ENCODE measurements at regions not wholly inside any gene's neighbourhood (a gene's known extent, or its start where the extent isn't known, plus 50 kb on each side); places are given as distances from the start of the nearest gene placed in this dataset.
"Not testable (repeated sequence)": the region's sequence is repeated elsewhere in the genome, so short reads cannot be mapped to it uniquely, and the experiment has no call there.

- Mint-ChIP-seq H3K27me3 (no peaks in the 10 kb centered on the region), H3K4me3 (no peak overlapping the region), H3K4me1 (no peaks in the 10 kb centered on the region), H3K36me3 (ENCODE audit: low read depth) (peaks cover 12% of the 10 kb centered on the region), H3K9me3 (ENCODE audit: low read depth) (peaks cover 74% of the 10 kb centered on the region), H3K27ac (no peak overlapping the region)
- intact Hi-C loops (cut with DNase I, micrococcal nuclease): no loop called here
- no peak for DNase-seq
- ATAC-seq: no peak
- CTCF ChIA-PET: interaction anchor here (0.8 kb wide), 1 partner anchor 93 kb away, joined by 3 read pairs; no protein-coding TSS in a partner anchor
- POLR2A ChIA-PET: no interaction called here
Observed at GRCh38 chr19:27858981-27859581, 1353.9 kb downstream of the UQCRFS1 start.

GRCh38 chr19:27852931-27853330 is 1360.0 kb downstream of the UQCRFS1 start:
- Mint-ChIP-seq H3K9me3 (ENCODE audit: low read depth) (peaks cover 53% of the 10 kb centered on the region), H3K36me3 (ENCODE audit: low read depth) (peaks cover 19% of the 10 kb centered on the region)
- H3K4me3 Mint-ChIP-seq; POLR2A ChIA-PET; DNase-seq; CTCF ChIA-PET; H3K27ac Mint-ChIP-seq; H3K27me3 Mint-ChIP-seq; H3K4me1 Mint-ChIP-seq; ATAC-seq; intact Hi-C loops (cut with DNase I, micrococcal nuclease): not testable (repeated sequence)

GRCh38 chr19:27851543-27852060 is 1361.3 kb downstream of the UQCRFS1 start:
- Mint-ChIP-seq H3K27ac (no peak overlapping the region), H3K9me3 (ENCODE audit: low read depth) (peaks cover 51% of the 10 kb centered on the region)

GRCh38 chr19:27851002-27851481 is 1361.9 kb downstream of the UQCRFS1 start:
- Mint-ChIP-seq H3K27me3 (no peaks in the 10 kb centered on the region), H3K27ac (no peak overlapping the region), H3K4me3 (no peak overlapping the region), H3K4me1 (no peaks in the 10 kb centered on the region), H3K9me3 (ENCODE audit: low read depth) (peaks cover 45% of the 10 kb centered on the region), H3K36me3 (ENCODE audit: low read depth) (peaks cover 19% of the 10 kb centered on the region)
- no peak for DNase-seq
- ChIA-PET POLR2A (no interaction called here), CTCF (no interaction called here)
- ATAC-seq: no peak
- intact Hi-C loops (cut with DNase I, micrococcal nuclease): no loop called here

More at GRCh38 chr19:27851543-27852060, 1361.3 kb downstream of the UQCRFS1 start:
- POLR2A ChIA-PET: no interaction called here
- H3K4me3 Mint-ChIP-seq: no peak overlapping the region
- H3K27me3 Mint-ChIP-seq: no peaks in the 10 kb centered on the region
- no peak for ATAC-seq
- intact Hi-C loops (cut with DNase I, micrococcal nuclease): no loop called here
- peaks cover 19% of the 10 kb centered on the region for H3K36me3 Mint-ChIP-seq (ENCODE audit: low read depth)
- no peaks in the 10 kb centered on the region for H3K4me1 Mint-ChIP-seq
- no peak for DNase-seq
- CTCF ChIA-PET: no interaction called here

GRCh38 chr19:27846944-27847343 is 1366.0 kb downstream of the UQCRFS1 start:
- no peaks in the 10 kb centered on the region for H3K27me3 Mint-ChIP-seq
- no peak for ATAC-seq
- no peaks in the 10 kb centered on the region for H3K4me1 Mint-ChIP-seq
- H3K4me3 Mint-ChIP-seq: no peak overlapping the region
- DNase-seq: no peak
- no peak overlapping the region for H3K27ac Mint-ChIP-seq
- H3K9me3 Mint-ChIP-seq (ENCODE audit: low read depth): peaks cover 49% of the 10 kb centered on the region
- CTCF ChIA-PET: no interaction called here
- H3K36me3 Mint-ChIP-seq (ENCODE audit: low read depth): peaks cover 19% of the 10 kb centered on the region
- intact Hi-C loops (cut with DNase I, micrococcal nuclease): no loop called here
- POLR2A ChIA-PET: no interaction called here

GRCh38 chr19:27844261-27844660 is 1368.7 kb downstream of the UQCRFS1 start:
- no peak for ATAC-seq
- H3K27me3 Mint-ChIP-seq: no peaks in the 10 kb centered on the region
- ChIA-PET CTCF (no interaction called here), POLR2A (no interaction called here)
- peaks cover 49% of the 10 kb centered on the region for H3K9me3 Mint-ChIP-seq (ENCODE audit: low read depth)
- intact Hi-C loops (cut with DNase I, micrococcal nuclease): no loop called here
- no peaks in the 10 kb centered on the region for H3K4me1 Mint-ChIP-seq
- no peak for DNase-seq
- H3K4me3 Mint-ChIP-seq: no peak overlapping the region
- H3K36me3 Mint-ChIP-seq (ENCODE audit: low read depth): peaks cover 15% of the 10 kb centered on the region
- H3K27ac Mint-ChIP-seq: no peak overlapping the region

- intact Hi-C loops (cut with DNase I, micrococcal nuclease): no loop called here
- H3K27ac Mint-ChIP-seq: no peak overlapping the region
- DNase-seq (no peak), ATAC-seq (no peak)
- ChIA-PET CTCF (no interaction called here), POLR2A (no interaction called here)
- peaks cover 11% of the 10 kb centered on the region for H3K36me3 Mint-ChIP-seq (ENCODE audit: low read depth)
- H3K4me1 Mint-ChIP-seq: no peaks in the 10 kb centered on the region
- H3K4me3 Mint-ChIP-seq: no peak overlapping the region
- peaks cover 49% of the 10 kb centered on the region for H3K9me3 Mint-ChIP-seq (ENCODE audit: low read depth)
- no peaks in the 10 kb centered on the region for H3K27me3 Mint-ChIP-seq
Observed at GRCh38 chr19:27843861-27844260, 1369.1 kb downstream of the UQCRFS1 start.

GRCh38 chr19:27833031-27833430 is 1379.9 kb downstream of the UQCRFS1 start:
- ChIA-PET CTCF (no interaction called here), POLR2A (no interaction called here)
- Mint-ChIP-seq H3K4me1 (no peaks in the 10 kb centered on the region), H3K4me3 (no peak overlapping the region), H3K27ac (no peak overlapping the region), H3K9me3 (ENCODE audit: low read depth) (peaks cover 37% of the 10 kb centered on the region), H3K36me3 (ENCODE audit: low read depth) (peaks cover 7% of the 10 kb centered on the region), H3K27me3 (no peaks in the 10 kb centered on the region)
- intact Hi-C loops (cut with DNase I, micrococcal nuclease): no loop called here
- ATAC-seq (no peak), DNase-seq (no peak)

- H3K27me3 Mint-ChIP-seq: no peaks in the 10 kb centered on the region
- ChIA-PET CTCF (no interaction called here), POLR2A (no interaction called here)
- ATAC-seq (no peak), DNase-seq (no peak)
- H3K9me3 Mint-ChIP-seq (ENCODE audit: low read depth): peaks cover 22% of the 10 kb centered on the region
- no peak overlapping the region for H3K4me3 Mint-ChIP-seq
- no peaks in the 10 kb centered on the region for H3K4me1 Mint-ChIP-seq
- peaks cover 2% of the 10 kb centered on the region for H3K36me3 Mint-ChIP-seq (ENCODE audit: low read depth)
- intact Hi-C loops (cut with DNase I, micrococcal nuclease): no loop called here
- no peak overlapping the region for H3K27ac Mint-ChIP-seq
Observed at GRCh38 chr19:27828829-27829228, 1384.1 kb downstream of the UQCRFS1 start.

- DNase-seq (no peak), ATAC-seq (no peak)
- intact Hi-C loops (cut with DNase I, micrococcal nuclease): no loop called here
- peaks cover 10% of the 10 kb centered on the region for H3K36me3 Mint-ChIP-seq (ENCODE audit: low read depth)
- H3K27me3 Mint-ChIP-seq: no peaks in the 10 kb centered on the region
- POLR2A ChIA-PET: no interaction called here
- H3K9me3 Mint-ChIP-seq (ENCODE audit: low read depth): peaks cover 16% of the 10 kb centered on the region
- no peaks in the 10 kb centered on the region for H3K4me1 Mint-ChIP-seq
- CTCF ChIA-PET: no interaction called here
- no peak overlapping the region for H3K27ac Mint-ChIP-seq
- no peak overlapping the region for H3K4me3 Mint-ChIP-seq
Observed at GRCh38 chr19:27824108-27824507, 1388.8 kb downstream of the UQCRFS1 start.

GRCh38 chr19:27822336-27822735 is 1390.6 kb downstream of the UQCRFS1 start:
- Mint-ChIP-seq H3K27me3 (no peaks in the 10 kb centered on the region), H3K4me1 (no peaks in the 10 kb centered on the region), H3K36me3 (ENCODE audit: low read depth) (peaks cover 20% of the 10 kb centered on the region), H3K4me3 (no peak overlapping the region), H3K9me3 (ENCODE audit: low read depth) (peaks cover 13% of the 10 kb centered on the region), H3K27ac (no peak overlapping the region)
- ChIA-PET POLR2A (no interaction called here), CTCF (no interaction called here)
- DNase-seq: no peak
- no peak for ATAC-seq
- intact Hi-C loops (cut with DNase I, micrococcal nuclease): no loop called here

- Mint-ChIP-seq H3K36me3 (ENCODE audit: low read depth) (peaks cover 20% of the 10 kb centered on the region), H3K9me3 (ENCODE audit: low read depth) (peaks cover 17% of the 10 kb centered on the region), H3K27ac (no peak overlapping the region), H3K4me3 (no peak overlapping the region), H3K4me1 (no peaks in the 10 kb centered on the region), H3K27me3 (no peaks in the 10 kb centered on the region)
- intact Hi-C loops (cut with DNase I, micrococcal nuclease): no loop called here
- CTCF ChIA-PET: no interaction called here
- no peak for DNase-seq
- no peak for ATAC-seq
- POLR2A ChIA-PET: no interaction called here
Observed at GRCh38 chr19:27821418-27822018, 1391.4 kb downstream of the UQCRFS1 start.
